Uterus (tissue), 3 donors: ENCODE measurements at regions not wholly inside any gene's neighbourhood (a gene's known extent, or its start where the extent isn't known, plus 50 kb on each side); places are given as distances from the start of the nearest gene placed in this dataset.

Source experiments
- DNase-seq, 2 donors: peaks; one replicate each; pipeline ENCODE4 v3.0.0-alpha.2; 2019 to 2020
- H3K27ac ChIP-seq, 2 donors: fragments of 200-600 bp; sonication (generic); 1 replicate in 1 of 2; 2 replicates in 1 of 2; pipeline ENCODE4 v1.5.1; 2016 to 2018
- H3K27me3 ChIP-seq, 2 donors: fragments of 200-600 bp; sonication (generic); one replicate each; pipeline ENCODE4 v1.5.1; 2018 to 2019; ENCODE audit warnings: control low read depth in 1 of 2
- H3K36me3 ChIP-seq, 2 donors: fragments of 200-600 bp; sonication (generic); one replicate each; pipeline ENCODE4 v1.5.1; 2019; ENCODE audit warnings: control low read depth in 1 of 2
- H3K4me1 ChIP-seq, 2 donors: fragments of 200-600 bp; sonication (generic); one replicate each; pipeline ENCODE4 v1.5.1; 2018 to 2019; ENCODE audit warnings: control low read depth in 1 of 2
- H3K4me3 ChIP-seq, 2 donors: fragments of 200-600 bp; sonication (generic); 1 replicate in 1 of 2; 2 replicates in 1 of 2; pipeline ENCODE4 v1.5.1; 2018 to 2019; ENCODE audit warnings: mild to moderate bottlenecking in 1 of 2
- H3K9me3 ChIP-seq, 2 donors: fragments of 200-600 bp; sonication (generic); one replicate each; pipeline ENCODE4 v1.5.1; 2019; ENCODE audit warnings: control low read depth in 1 of 2
- POLR2A ChIP-seq, 2 donors: fragments of 450-650 bp; IDR thresholded peaks; one replicate each; pipeline ENCODE4 v1.6.1; 2016; ENCODE audit warnings: antibody characterized with exemption in 2 of 2, mild to moderate bottlenecking in 1 of 2, moderate library complexity in 1 of 2
- intact Hi-C: fragments of 100-400 bp; cut with DNase I; formaldehyde crosslinking; loops from one replicate; pipeline ENCODE4 v1.15.1; 2023; ENCODE audit warnings: low total_unique reads
- TF ChIP-seq, protein P1 (sequence below), 4 experiments: fragments of 200-600 bp in 2 of 4; fragments of 450-650 bp in 2 of 4; sonication (generic) in 2 of 4; IDR thresholded peaks; one replicate each; pipeline ENCODE4 v1.5.1; 2016 to 2019; ENCODE audit warnings: antibody characterized with exemption in 4 of 4, mild to moderate bottlenecking in 2 of 4, moderate library complexity in 1 of 4
- donor health status: DM: yes; HTN: yes; CAD: no.

DNA sequence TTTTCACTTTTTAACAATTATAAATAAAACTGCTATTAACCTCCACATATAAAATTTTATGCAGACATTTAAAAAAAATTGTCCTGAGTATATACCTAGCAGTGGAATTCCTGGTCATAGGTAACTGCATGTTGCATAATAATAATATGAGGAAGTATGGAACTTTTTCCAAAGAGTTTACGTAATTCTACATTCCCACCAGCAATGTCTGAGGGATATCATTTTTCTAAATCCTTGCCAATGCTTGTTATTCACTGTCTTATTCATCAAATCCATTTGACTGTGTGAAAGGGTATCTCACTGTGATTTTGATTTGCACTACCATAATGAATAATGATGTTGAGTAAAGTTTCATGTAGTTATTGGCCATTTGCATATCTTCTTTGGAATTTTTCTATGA, 393.8 kb downstream of the LRFN5 start:
- Histone ChIP-seq H3K4me3 (no peak overlapping the region), H3K36me3 (no peaks in the 10 kb centered on the region), H3K27ac (no peak overlapping the region), H3K9me3 (no peaks in the 10 kb centered on the region), H3K4me1 (no peaks in the 10 kb centered on the region), H3K27me3 (no peaks in the 10 kb centered on the region)
- no peak for DNase-seq
- intact Hi-C loops, result no loop called here
- no peak for TF ChIP-seq POLR2A (IDR thresholded peaks at IDR 0.05)
- TF ChIP-seq, protein P1, sequence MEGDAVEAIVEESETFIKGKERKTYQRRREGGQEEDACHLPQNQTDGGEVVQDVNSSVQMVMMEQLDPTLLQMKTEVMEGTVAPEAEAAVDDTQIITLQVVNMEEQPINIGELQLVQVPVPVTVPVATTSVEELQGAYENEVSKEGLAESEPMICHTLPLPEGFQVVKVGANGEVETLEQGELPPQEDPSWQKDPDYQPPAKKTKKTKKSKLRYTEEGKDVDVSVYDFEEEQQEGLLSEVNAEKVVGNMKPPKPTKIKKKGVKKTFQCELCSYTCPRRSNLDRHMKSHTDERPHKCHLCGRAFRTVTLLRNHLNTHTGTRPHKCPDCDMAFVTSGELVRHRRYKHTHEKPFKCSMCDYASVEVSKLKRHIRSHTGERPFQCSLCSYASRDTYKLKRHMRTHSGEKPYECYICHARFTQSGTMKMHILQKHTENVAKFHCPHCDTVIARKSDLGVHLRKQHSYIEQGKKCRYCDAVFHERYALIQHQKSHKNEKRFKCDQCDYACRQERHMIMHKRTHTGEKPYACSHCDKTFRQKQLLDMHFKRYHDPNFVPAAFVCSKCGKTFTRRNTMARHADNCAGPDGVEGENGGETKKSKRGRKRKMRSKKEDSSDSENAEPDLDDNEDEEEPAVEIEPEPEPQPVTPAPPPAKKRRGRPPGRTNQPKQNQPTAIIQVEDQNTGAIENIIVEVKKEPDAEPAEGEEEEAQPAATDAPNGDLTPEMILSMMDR (IDR thresholded peaks at IDR 0.05), result no peak

DNA sequence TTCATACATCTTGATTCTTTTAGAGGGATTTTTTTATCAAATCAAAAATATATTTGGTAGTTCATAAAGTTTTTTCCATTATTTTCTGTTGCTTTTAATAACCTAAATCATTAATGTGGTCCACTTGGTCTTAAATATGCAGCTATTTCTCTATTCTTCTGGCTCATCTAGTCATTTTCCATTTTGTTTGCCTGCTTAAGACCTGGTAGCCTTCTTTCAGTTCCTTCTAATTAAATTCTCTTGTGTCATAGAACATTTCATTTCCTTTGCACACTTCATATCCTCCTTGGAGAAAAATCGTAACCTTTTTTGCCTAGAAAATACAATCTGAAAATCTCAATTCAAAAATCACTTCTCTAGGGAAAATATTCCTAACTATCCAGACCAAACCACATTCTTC, 387.0 kb downstream of the LRFN5 start:
- no peak for TF ChIP-seq POLR2A (IDR thresholded peaks at IDR 0.05)
- TF ChIP-seq, protein P1 (IDR thresholded peaks at IDR 0.05), result no peak
- Histone ChIP-seq H3K27ac (no peak overlapping the region), H3K9me3 (no peaks in the 10 kb centered on the region), H3K4me1 (no peaks in the 10 kb centered on the region), H3K27me3 (no peaks in the 10 kb centered on the region), H3K4me3 (no peak overlapping the region), H3K36me3 (no peaks in the 10 kb centered on the region)
- no peak for DNase-seq
- intact Hi-C loops, result no loop called here

DNA sequence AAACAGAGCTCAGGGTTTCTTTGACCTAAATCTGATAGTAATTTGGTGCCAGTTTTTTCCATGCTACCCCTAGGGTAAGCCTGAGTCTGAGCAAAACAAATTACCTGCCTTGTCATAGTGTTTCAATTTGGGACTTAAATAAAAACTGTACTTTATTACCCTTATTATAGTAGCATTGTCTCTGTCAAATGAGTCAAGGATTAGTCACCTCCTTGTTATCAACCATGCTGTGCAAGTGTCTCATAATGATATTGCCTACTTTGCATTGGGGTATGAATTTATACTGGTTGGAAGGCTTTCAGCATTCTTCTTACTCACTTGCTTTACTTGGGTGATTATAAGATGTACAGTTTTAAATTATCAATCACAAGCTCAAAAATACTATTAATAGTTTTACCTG, 380.0 kb downstream of the LRFN5 start:
- no peak for DNase-seq
- Histone ChIP-seq H3K4me3 (no peak overlapping the region), H3K4me1 (no peaks in the 10 kb centered on the region), H3K27me3 (no peaks in the 10 kb centered on the region), H3K27ac (no peak overlapping the region), H3K9me3 (no peaks in the 10 kb centered on the region), H3K36me3 (no peaks in the 10 kb centered on the region)
- no peak for TF ChIP-seq POLR2A (IDR thresholded peaks at IDR 0.05)
- TF ChIP-seq, protein P1 (IDR thresholded peaks at IDR 0.05), result no peak
- intact Hi-C loops, result no loop called here

DNA sequence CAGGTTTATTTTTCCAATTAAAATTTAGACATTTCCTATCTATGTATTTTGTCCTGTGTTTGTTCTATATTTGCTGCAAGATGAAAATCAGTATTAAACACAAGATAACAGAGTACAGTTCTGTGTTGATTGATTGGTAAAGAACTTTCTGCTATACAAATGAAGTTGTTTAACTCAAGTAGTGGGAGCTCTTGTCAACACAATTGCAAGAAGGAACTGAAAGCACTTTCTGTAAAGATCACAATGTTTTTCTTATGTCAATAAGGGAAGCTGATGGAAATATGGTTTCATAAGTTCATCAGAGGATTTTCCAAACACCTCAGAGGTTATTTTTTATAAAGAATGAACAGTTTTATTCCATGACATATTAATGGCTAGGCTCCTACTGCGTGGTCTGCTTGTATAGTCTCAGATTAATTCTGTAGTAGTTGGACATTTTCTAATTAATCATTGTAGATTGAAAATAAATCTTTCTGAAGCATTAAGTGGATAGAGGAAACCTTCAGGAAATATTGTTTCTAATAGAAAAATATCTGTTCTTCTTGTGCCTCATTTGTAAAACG, 379.5 kb downstream of the LRFN5 start:
- intact Hi-C loops, result no loop called here
- Histone ChIP-seq H3K4me1 (no peaks in the 10 kb centered on the region), H3K9me3 (no peaks in the 10 kb centered on the region), H3K27me3 (no peaks in the 10 kb centered on the region), H3K27ac (no peak overlapping the region), H3K36me3 (no peaks in the 10 kb centered on the region), H3K4me3 (no peak overlapping the region)
- TF ChIP-seq, protein P1 (IDR thresholded peaks at IDR 0.05), result no peak
- no peak for TF ChIP-seq POLR2A (IDR thresholded peaks at IDR 0.05)
- no peak for DNase-seq

DNA sequence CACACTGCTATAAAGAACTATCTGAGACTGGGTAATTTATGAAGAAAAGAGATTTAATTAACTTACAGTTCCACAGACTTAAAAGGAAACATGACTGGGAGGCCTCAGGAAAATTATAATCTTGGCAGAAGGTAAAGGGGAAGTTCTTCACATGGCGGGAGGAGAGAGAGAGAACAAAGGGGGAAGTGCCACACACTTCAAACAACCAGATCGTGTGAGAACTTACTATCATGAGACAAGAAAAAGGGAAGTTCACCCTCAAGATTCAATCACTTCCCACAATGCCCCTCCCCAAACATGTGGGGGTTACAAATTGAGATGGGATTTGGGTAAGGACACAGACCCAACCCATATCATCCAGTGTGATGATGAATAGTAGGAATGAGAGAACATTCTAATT, 366.5 kb downstream of the LRFN5 start:
- Histone ChIP-seq H3K27ac (no peak overlapping the region), H3K4me1 (no peaks in the 10 kb centered on the region), H3K27me3 (no peaks in the 10 kb centered on the region), H3K36me3 (no peaks in the 10 kb centered on the region), H3K4me3 (no peak overlapping the region), H3K9me3 (no peaks in the 10 kb centered on the region)
- intact Hi-C loops, result no loop called here
- no peak for DNase-seq
- TF ChIP-seq, protein P1 (IDR thresholded peaks at IDR 0.05), result no peak
- TF ChIP-seq POLR2A (IDR thresholded peaks at IDR 0.05), result no peak
